ENCODE measurements at regions not wholly inside any gene's neighbourhood (a gene's known extent, or its start where the extent isn't known, plus 50 kb on each side); places are given as distances from the start of the nearest gene placed in this dataset.
"Not testable (repeated sequence)": the region's sequence is repeated elsewhere in the genome, so short reads cannot be mapped to it uniquely, and the experiment has no call there.

DNA sequence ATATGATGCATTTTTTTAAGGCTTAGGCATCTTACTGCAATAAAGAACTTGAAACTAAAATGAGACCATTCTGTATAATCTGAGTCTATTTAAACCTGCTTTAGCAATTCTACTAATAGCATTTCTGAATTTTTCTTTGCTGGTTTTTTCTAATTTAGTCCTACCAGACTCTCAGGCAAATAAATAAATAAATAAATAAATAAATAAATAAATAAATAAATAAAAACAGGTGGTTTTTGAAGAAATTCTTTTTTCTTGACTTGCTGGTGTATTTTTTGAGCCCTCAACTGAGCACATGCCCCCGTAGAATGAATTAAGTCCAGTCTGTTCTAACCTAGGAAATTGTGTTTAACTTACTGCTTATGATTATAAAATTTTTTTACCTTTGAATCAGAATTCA lies 134.7 kb upstream of the FOXP2 start:
- Histone ChIP-seq H3K4me1 (ENCODE audit: low read depth) (no peaks in the 10 kb centered on the region), H3K9me3 (ENCODE audit: low read depth) (no peaks in the 10 kb centered on the region), H3K36me3 (no peaks in the 10 kb centered on the region), H3K27me3 (no peaks in the 10 kb centered on the region), H3K4me3 (no peak overlapping the region), H3K27ac (no peak overlapping the region)
- no peak for DNase-seq (ENCODE audit: low read depth in 1 of 2, low spot score in 1 of 2)
- TF ChIP-seq, protein P1, sequence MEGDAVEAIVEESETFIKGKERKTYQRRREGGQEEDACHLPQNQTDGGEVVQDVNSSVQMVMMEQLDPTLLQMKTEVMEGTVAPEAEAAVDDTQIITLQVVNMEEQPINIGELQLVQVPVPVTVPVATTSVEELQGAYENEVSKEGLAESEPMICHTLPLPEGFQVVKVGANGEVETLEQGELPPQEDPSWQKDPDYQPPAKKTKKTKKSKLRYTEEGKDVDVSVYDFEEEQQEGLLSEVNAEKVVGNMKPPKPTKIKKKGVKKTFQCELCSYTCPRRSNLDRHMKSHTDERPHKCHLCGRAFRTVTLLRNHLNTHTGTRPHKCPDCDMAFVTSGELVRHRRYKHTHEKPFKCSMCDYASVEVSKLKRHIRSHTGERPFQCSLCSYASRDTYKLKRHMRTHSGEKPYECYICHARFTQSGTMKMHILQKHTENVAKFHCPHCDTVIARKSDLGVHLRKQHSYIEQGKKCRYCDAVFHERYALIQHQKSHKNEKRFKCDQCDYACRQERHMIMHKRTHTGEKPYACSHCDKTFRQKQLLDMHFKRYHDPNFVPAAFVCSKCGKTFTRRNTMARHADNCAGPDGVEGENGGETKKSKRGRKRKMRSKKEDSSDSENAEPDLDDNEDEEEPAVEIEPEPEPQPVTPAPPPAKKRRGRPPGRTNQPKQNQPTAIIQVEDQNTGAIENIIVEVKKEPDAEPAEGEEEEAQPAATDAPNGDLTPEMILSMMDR (IDR thresholded peaks at IDR 0.05; ENCODE audit: low read depth, low read length), result no peak

DNA sequence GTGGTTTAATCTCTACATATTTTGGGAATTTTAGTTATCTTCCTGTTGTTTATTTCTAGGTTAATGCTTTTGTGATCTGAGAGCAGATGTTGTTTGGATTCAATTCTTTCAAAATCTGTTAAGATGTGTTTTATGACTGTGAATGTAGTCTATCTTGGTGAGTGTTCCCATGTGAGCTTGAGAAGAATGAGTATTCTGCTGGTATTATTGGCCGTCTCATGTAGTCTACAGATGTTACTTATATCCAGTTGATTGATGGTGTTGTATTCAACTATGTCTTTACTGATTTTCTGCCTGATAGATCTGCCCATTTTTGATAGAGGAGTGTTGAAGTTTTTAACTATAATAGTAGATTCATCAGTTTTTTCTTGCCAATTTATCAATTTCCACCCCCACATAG lies 141.4 kb upstream of the FOXP2 start:
- Histone ChIP-seq H3K27ac (no peak overlapping the region), H3K36me3 (no peaks in the 10 kb centered on the region), H3K9me3 (ENCODE audit: low read depth) (no peaks in the 10 kb centered on the region), H3K27me3 (no peaks in the 10 kb centered on the region), H3K4me1 (ENCODE audit: low read depth) (no peaks in the 10 kb centered on the region), H3K4me3 (no peak overlapping the region)
- TF ChIP-seq, protein P1 (IDR thresholded peaks at IDR 0.05; ENCODE audit: low read depth, low read length), result no peak
- DNase-seq (ENCODE audit: low read depth in 1 of 2, low spot score in 1 of 2), result no peak

DNA sequence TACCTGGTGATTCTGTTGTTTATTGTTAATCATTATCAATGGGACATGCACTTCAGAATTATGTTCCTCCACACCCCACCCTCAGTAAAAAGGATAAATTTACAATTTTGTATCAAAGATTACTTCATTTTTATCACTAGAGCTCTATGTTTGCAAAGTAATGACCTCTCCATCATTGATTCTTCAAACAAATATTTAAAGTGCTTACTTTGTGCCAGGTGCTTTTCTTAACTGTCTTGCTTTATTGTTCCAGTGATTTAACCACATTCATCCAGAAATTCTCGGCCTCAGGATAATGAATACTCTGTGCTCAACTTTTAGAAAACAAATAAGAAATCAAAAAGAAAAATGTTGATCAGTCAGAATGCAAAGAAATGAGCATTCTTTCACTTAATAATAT lies 144.9 kb upstream of the FOXP2 start:
- no peaks in the 10 kb centered on the region for H3K9me3 ChIP-seq (ENCODE audit: low read depth)
- H3K4me1 ChIP-seq (ENCODE audit: low read depth), result no peaks in the 10 kb centered on the region
- H3K27ac ChIP-seq, result no peak overlapping the region
- no peaks in the 10 kb centered on the region for H3K27me3 ChIP-seq
- no peaks in the 10 kb centered on the region for H3K36me3 ChIP-seq
- TF ChIP-seq, protein P1 (IDR thresholded peaks at IDR 0.05; ENCODE audit: low read depth, low read length), result no peak
- H3K4me3 ChIP-seq, result no peak overlapping the region
- no peak for DNase-seq (ENCODE audit: low read depth in 1 of 2, low spot score in 1 of 2)

DNA sequence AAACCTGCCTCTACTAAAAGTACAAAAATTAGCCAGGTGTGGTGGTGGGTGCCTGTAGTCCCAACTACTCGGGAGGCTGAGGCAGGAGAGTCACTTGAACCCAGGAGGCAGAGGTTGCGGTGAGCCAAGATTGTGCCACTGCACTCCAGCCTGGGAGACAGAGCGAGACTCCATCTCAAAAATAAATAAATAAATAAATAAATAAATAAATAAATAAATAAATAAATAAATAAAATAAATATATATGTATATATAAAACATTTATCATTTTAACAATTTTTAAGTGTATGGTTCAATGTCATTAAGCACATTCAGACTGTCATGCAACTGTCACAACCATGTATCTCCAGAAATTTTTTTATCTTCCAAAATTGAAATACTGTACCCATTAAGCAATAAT lies 147.1 kb upstream of the FOXP2 start:
- not testable (repeated sequence) for DNase-seq (ENCODE audit: low read depth in 1 of 2, low spot score in 1 of 2); H3K27ac ChIP-seq; H3K9me3 ChIP-seq (ENCODE audit: low read depth); H3K4me3 ChIP-seq; H3K27me3 ChIP-seq; H3K36me3 ChIP-seq; H3K4me1 ChIP-seq (ENCODE audit: low read depth)

DNA sequence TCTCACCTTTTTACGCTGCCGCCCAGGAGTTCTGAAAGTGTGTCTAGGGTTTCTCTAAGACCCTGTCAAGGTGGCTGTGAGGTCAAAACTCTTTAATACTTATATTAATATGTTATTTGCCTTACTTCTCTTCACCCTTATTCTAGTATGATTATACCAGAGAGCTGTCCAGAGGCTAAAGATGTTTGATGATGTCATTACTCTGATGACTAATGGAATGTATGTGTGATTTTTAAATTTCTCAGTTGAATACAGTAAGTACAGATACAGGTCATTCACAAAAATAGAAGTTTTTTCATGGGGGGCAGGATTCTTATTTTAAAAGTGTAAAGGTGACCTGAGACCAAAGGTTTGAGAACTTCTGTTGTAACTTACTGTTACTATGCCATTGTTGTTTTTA lies 150.6 kb upstream of the FOXP2 start:
- Histone ChIP-seq H3K9me3 (ENCODE audit: low read depth) (no peaks in the 10 kb centered on the region), H3K27me3 (no peaks in the 10 kb centered on the region), H3K4me1 (ENCODE audit: low read depth) (no peaks in the 10 kb centered on the region), H3K36me3 (no peaks in the 10 kb centered on the region), H3K4me3 (no peak overlapping the region), H3K27ac (no peak overlapping the region)
- no peak for DNase-seq (ENCODE audit: low read depth in 1 of 2, low spot score in 1 of 2)
- TF ChIP-seq, protein P1 (IDR thresholded peaks at IDR 0.05; ENCODE audit: low read depth, low read length), result no peak

DNA sequence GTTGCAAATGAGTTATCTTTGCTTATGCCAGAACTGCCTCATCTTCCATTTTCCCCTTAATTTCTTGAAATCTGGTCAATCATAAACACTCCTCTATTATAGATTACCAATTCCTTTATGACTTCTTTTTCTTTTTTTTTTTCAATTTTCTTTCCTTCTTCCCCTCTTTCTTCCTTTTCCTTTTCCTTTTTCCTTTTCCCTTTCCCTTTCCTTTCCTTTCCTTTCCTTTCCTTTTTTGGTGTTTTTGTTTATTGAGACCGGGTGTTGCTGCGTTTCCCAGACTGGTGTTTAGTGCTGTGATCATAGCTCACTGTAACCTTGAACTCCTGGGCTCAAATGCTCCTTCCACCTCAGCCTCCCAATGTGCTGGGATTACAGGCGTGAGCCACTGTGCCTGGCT lies 151.4 kb upstream of the FOXP2 start:
- Histone ChIP-seq H3K27ac (no peak overlapping the region), H3K4me1 (ENCODE audit: low read depth) (no peaks in the 10 kb centered on the region), H3K36me3 (no peaks in the 10 kb centered on the region), H3K27me3 (no peaks in the 10 kb centered on the region), H3K4me3 (no peak overlapping the region), H3K9me3 (ENCODE audit: low read depth) (no peaks in the 10 kb centered on the region)
- no peak for DNase-seq (ENCODE audit: low read depth in 1 of 2, low spot score in 1 of 2)
- TF ChIP-seq, protein P1 (IDR thresholded peaks at IDR 0.05; ENCODE audit: low read depth, low read length), result no peak
